MM.1S (cell line): ENCODE measurements at regions not wholly inside any gene's neighbourhood (a gene's known extent, or its start where the extent isn't known, plus 50 kb on each side); places are given as distances from the start of the nearest gene placed in this dataset.

Experiments
- CTCF ChIP-seq: fragments of 300-600 bp; sonication (generic); IDR thresholded peaks from 2 replicates; pipeline ENCODE4 v1.5.1; 2016; ENCODE audit warnings: antibody characterized with exemption, low read length, mixed read lengths
- EZH2phosphoT487 ChIP-seq: fragments of 300-600 bp; sonication (generic); IDR thresholded peaks from 2 replicates; pipeline ENCODE4 v1.6.1; 2018; ENCODE audit warnings: antibody characterized with exemption, low read length

- TF ChIP-seq CTCF = no peak
- no peak for TF ChIP-seq EZH2phosphoT487
Measured at GRCh38 chr9:126050605-126050990, 276.0 kb upstream of the MVB12B start.
